WTC11 (cell line): ENCODE measurements at regions not wholly inside any gene's neighbourhood (a gene's known extent, or its start where the extent isn't known, plus 50 kb on each side); places are given as distances from the start of the nearest gene placed in this dataset.

ENCODE experiments used
- ATAC-seq: fragments of 200-7000 bp; cut with Tn5 transposase; 2 replicates; pipeline ENCODE4 v1.10.0; 2021; ENCODE audit warnings: mild to moderate bottlenecking, moderate library complexity
- CTCF ChIA-PET: fragments of 300-600 bp; sonication (Branson Sonifier 250); formaldehyde crosslinking; loops from one replicate; lab custom pipeline; 2021; ENCODE audit warnings: antibody characterized with exemption; lab: Charles Lee
- POLR2A ChIA-PET: fragments of 350-600 bp; sonication (Branson Sonifier 250); formaldehyde crosslinking; loops from one replicate; lab custom pipeline; 2021; ENCODE audit warnings: antibody characterized with exemption; lab: Charles Lee
- DNase-seq: peaks from one replicate; pipeline ENCODE4 v3.0.0; 2021; ENCODE audit warnings: low spot score
- H3K27ac Mint-ChIP-seq: 2 replicates; pipeline ENCODE4 v1.8.0; 2021; ENCODE audit warnings: mixed read lengths
- H3K27me3 Mint-ChIP-seq: 2 replicates; pipeline ENCODE4 v1.8.0; 2021; ENCODE audit warnings: low read depth, mild to moderate bottlenecking, moderate library complexity, mixed read lengths
- H3K36me3 Mint-ChIP-seq: 2 replicates; pipeline ENCODE4 v1.8.0; 2021; ENCODE audit warnings: mixed read lengths
- H3K4me1 Mint-ChIP-seq: 2 replicates; pipeline ENCODE4 v1.8.0; 2022; ENCODE audit warnings: mixed read lengths
- H3K4me3 Mint-ChIP-seq: 2 replicates; pipeline ENCODE4 v1.8.0; 2021; ENCODE audit warnings: mild to moderate bottlenecking, moderate library complexity, mixed read lengths
- H3K9me3 Mint-ChIP-seq: 2 replicates; pipeline ENCODE4 v1.8.0; 2021; ENCODE audit warnings: mixed read lengths
- ATF1 ChIP-seq: sonication (generic); formaldehyde crosslinking; IDR thresholded peaks from 2 replicates; pipeline ENCODE4 v1.8.1; 2023; ENCODE audit warnings: mild to moderate bottlenecking, moderate library complexity, missing genetic modification reagents
- ATF3 ChIP-seq: sonication (generic); formaldehyde crosslinking; conservative IDR thresholded peaks from 2 replicates; pipeline ENCODE4 v1.8.1; 2022; ENCODE audit warnings: mild to moderate bottlenecking, missing genetic modification reagents
- E2F4 ChIP-seq: sonication (generic); formaldehyde crosslinking; IDR thresholded peaks from 2 replicates; pipeline ENCODE4 v1.8.1; 2022; ENCODE audit warnings: low read depth, mild to moderate bottlenecking, moderate library complexity, missing genetic modification reagents, borderline replicate concordance
- E2F5 ChIP-seq: sonication (generic); formaldehyde crosslinking; IDR thresholded peaks from 2 replicates; pipeline ENCODE4 v1.8.1; 2022; ENCODE audit warnings: mild to moderate bottlenecking, moderate library complexity, missing genetic modification reagents
- ETV6 ChIP-seq: sonication (generic); formaldehyde crosslinking; IDR thresholded peaks from 2 replicates; pipeline ENCODE4 v1.8.1; 2022; ENCODE audit warnings: mild to moderate bottlenecking, missing genetic modification reagents
- FOXK1 ChIP-seq: sonication (generic); formaldehyde crosslinking; IDR thresholded peaks from 2 replicates; pipeline ENCODE4 v1.8.0; 2022; ENCODE audit warnings: mild to moderate bottlenecking, moderate library complexity, missing genetic modification reagents
- GABPB1 ChIP-seq: sonication (generic); formaldehyde crosslinking; IDR thresholded peaks from 2 replicates; pipeline ENCODE4 v1.8.1; 2023; ENCODE audit warnings: mild to moderate bottlenecking, missing genetic modification reagents
- GRHL2 ChIP-seq: fragments of 250-450 bp; sonication (Bioruptor Pico); IDR thresholded peaks from 2 replicates; pipeline ENCODE4 v1.8.0; 2022; ENCODE audit warnings: mild to moderate bottlenecking, moderate library complexity; ENCODE audit not compliant: insufficient replicate concordance, severe bottlenecking
- JUN ChIP-seq: sonication (generic); formaldehyde crosslinking; IDR thresholded peaks from 2 replicates; pipeline ENCODE4 v1.8.0; 2023; ENCODE audit warnings: mild to moderate bottlenecking, missing genetic modification reagents
- MAX ChIP-seq: sonication (generic); formaldehyde crosslinking; IDR thresholded peaks from 2 replicates; pipeline ENCODE4 v1.8.0; 2022; ENCODE audit warnings: mild to moderate bottlenecking, missing genetic modification reagents
- NFYB ChIP-seq: sonication (generic); formaldehyde crosslinking; conservative IDR thresholded peaks from 2 replicates; pipeline ENCODE4 v1.8.0; 2022; ENCODE audit warnings: low read depth, missing genetic modification reagents
- NR2C2 ChIP-seq: sonication (generic); formaldehyde crosslinking; IDR thresholded peaks from 2 replicates; pipeline ENCODE4 v1.8.0; 2022; ENCODE audit warnings: mild to moderate bottlenecking, missing genetic modification reagents
- NR3C1 ChIP-seq: sonication (generic); formaldehyde crosslinking; conservative IDR thresholded peaks from 2 replicates; pipeline ENCODE4 v1.8.1; 2023; ENCODE audit warnings: low read depth, mild to moderate bottlenecking, missing genetic modification reagents
- SMAD3 ChIP-seq: sonication (generic); formaldehyde crosslinking; IDR thresholded peaks from 2 replicates; pipeline ENCODE4 v1.8.0; 2022; ENCODE audit warnings: missing genetic modification reagents, mild to moderate bottlenecking, borderline replicate concordance
- SMAD4 ChIP-seq: sonication (generic); formaldehyde crosslinking; IDR thresholded peaks from 2 replicates; pipeline ENCODE4 v1.8.0; 2022; ENCODE audit warnings: mild to moderate bottlenecking, missing genetic modification reagents
- TEAD1 ChIP-seq: sonication (generic); formaldehyde crosslinking; IDR thresholded peaks from 2 replicates; pipeline ENCODE4 v1.8.0; 2022; ENCODE audit warnings: mild to moderate bottlenecking, missing genetic modification reagents
- USF1 ChIP-seq: sonication (generic); formaldehyde crosslinking; IDR thresholded peaks from 2 replicates; pipeline ENCODE4 v1.8.0; 2022; ENCODE audit warnings: mild to moderate bottlenecking, missing genetic modification reagents
- ZBTB43 ChIP-seq: sonication (generic); formaldehyde crosslinking; IDR thresholded peaks from 2 replicates; pipeline ENCODE4 v1.8.1; 2023; ENCODE audit warnings: mild to moderate bottlenecking, missing genetic modification reagents
- ZNF121 ChIP-seq: sonication (generic); formaldehyde crosslinking; IDR thresholded peaks from 2 replicates; pipeline ENCODE4 v1.8.0; 2023; ENCODE audit warnings: missing genetic modification reagents
- ZNF512 ChIP-seq: sonication (generic); formaldehyde crosslinking; IDR thresholded peaks from 2 replicates; pipeline ENCODE4 v1.8.1; 2022; ENCODE audit warnings: missing genetic modification reagents, borderline replicate concordance
- ZNF671 ChIP-seq: fragments of 250-450 bp; sonication (Bioruptor Pico); IDR thresholded peaks from 2 replicates; pipeline ENCODE4 v1.8.0; 2021; ENCODE audit warnings: mild to moderate bottlenecking

- Mint-ChIP-seq H3K36me3 (no peaks in the 10 kb centered on the region), H3K27me3 (no peaks in the 10 kb centered on the region), H3K4me1 (peaks cover 15% of the 10 kb centered on the region), H3K4me3 (no peak overlapping the region), H3K9me3 (no peaks in the 10 kb centered on the region), H3K27ac (no peak overlapping the region)
- CTCF ChIA-PET: no interaction called here
- POLR2A ChIA-PET: interaction anchor here (0.9 kb wide), 1 partner anchor 82 kb away, joined by 3 read pairs; no protein-coding TSS in a partner anchor
- ATAC-seq (peak; percentile 88), DNase-seq (no peak)
- no peak for TF ChIP-seq ZNF512 (CRISPR knock-in tag)
- TF ChIP-seq TEAD1 (CRISPR knock-in tag): no peak
- TF ChIP-seq GRHL2 (CRISPR knock-in tag): no peak
- no peak for TF ChIP-seq USF1 (CRISPR knock-in tag)
- TF ChIP-seq E2F4: no peak
These were observed 286.7 kb upstream of the CYRIA start for GRCh38 chr2:16952368-16952767.

- no peak for ATAC-seq
- Mint-ChIP-seq H3K4me3 (no peak overlapping the region), H3K36me3 (no peaks in the 10 kb centered on the region), H3K27ac (no peak overlapping the region), H3K27me3 (no peaks in the 10 kb centered on the region), H3K9me3 (no peaks in the 10 kb centered on the region)
- no peak for DNase-seq
- TF ChIP-seq NR3C1: no peak
- TF ChIP-seq, all 79 proteins: peak for 0
- CTCF ChIA-PET: no interaction called here
- POLR2A ChIA-PET: no interaction called here
- H3K4me1 Mint-ChIP-seq: peaks cover 15% of the 10 kb centered on the region
These were observed 284.8 kb upstream of the CYRIA start for GRCh38 chr2:16950436-16950835.

- Mint-ChIP-seq H3K4me3 (no peak overlapping the region), H3K4me1 (peaks cover 15% of the 10 kb centered on the region), H3K36me3 (no peaks in the 10 kb centered on the region)
- CTCF ChIA-PET: no interaction called here
- no peak for TF ChIP-seq SMAD3 (CRISPR knock-in tag)
- no peak for TF ChIP-seq ZNF121
- no peak for TF ChIP-seq ETV6 (CRISPR knock-in tag)
- no peak for TF ChIP-seq FOXK1
- TF ChIP-seq NR3C1: no peak
- TF ChIP-seq MAX: no peak
- no peak for TF ChIP-seq ZBTB43
- TF ChIP-seq USF1 (CRISPR knock-in tag): no peak
- no peak for TF ChIP-seq GABPB1 (CRISPR knock-in tag)
- TF ChIP-seq, all 79 proteins: peak for 0
- Mint-ChIP-seq H3K27me3 (no peaks in the 10 kb centered on the region), H3K27ac (no peak overlapping the region), H3K9me3 (no peaks in the 10 kb centered on the region)
- ATAC-seq: no peak
- POLR2A ChIA-PET: no interaction called here
- no peak for DNase-seq
These were observed 283.1 kb upstream of the CYRIA start for GRCh38 chr2:16948710-16949109.

GRCh38 chr2:16948053-16948452, 282.4 kb upstream of the CYRIA start:
- Mint-ChIP-seq H3K27ac (no peak overlapping the region), H3K9me3 (no peaks in the 10 kb centered on the region), H3K4me1 (peaks cover 15% of the 10 kb centered on the region), H3K4me3 (no peak overlapping the region), H3K27me3 (no peaks in the 10 kb centered on the region), H3K36me3 (no peaks in the 10 kb centered on the region)
- ATAC-seq: no peak
- CTCF ChIA-PET: no interaction called here
- POLR2A ChIA-PET: no interaction called here
- no peak for DNase-seq
- TF ChIP-seq ATF1 (CRISPR knock-in tag) (no peak), JUN (CRISPR knock-in tag) (no peak), NFYB (CRISPR knock-in tag) (no peak), ZNF671 (CRISPR knock-in tag) (no peak), E2F5 (no peak), GRHL2 (CRISPR knock-in tag) (no peak), SMAD4 (CRISPR knock-in tag) (no peak), NR2C2 (CRISPR knock-in tag) (no peak), ATF3 (CRISPR knock-in tag) (no peak)
